Sigmoid colon (tissue), 3 donors: ENCODE measurements at regions not wholly inside any gene's neighbourhood (a gene's known extent, or its start where the extent isn't known, plus 50 kb on each side); places are given as distances from the start of the nearest gene placed in this dataset.

ENCODE experiments used
- POLR2A ChIP-seq, 2 donors: fragments of 450-650 bp; IDR thresholded peaks; one replicate each; pipeline ENCODE4 v1.6.1; 2016; ENCODE audit warnings: antibody characterized with exemption in 2 of 2, mild to moderate bottlenecking in 2 of 2, moderate library complexity in 2 of 2
- TF ChIP-seq, protein P1 (sequence below), 4 experiments: fragments of 450-650 bp in 3 of 4; fragments of 200-600 bp in 1 of 4; IDR thresholded peaks; one replicate each; pipeline ENCODE4 v1.5.1; 2016 to 2019; ENCODE audit warnings: antibody characterized with exemption in 4 of 4, mild to moderate bottlenecking in 3 of 4, moderate library complexity in 2 of 4

- TF ChIP-seq, protein P1, sequence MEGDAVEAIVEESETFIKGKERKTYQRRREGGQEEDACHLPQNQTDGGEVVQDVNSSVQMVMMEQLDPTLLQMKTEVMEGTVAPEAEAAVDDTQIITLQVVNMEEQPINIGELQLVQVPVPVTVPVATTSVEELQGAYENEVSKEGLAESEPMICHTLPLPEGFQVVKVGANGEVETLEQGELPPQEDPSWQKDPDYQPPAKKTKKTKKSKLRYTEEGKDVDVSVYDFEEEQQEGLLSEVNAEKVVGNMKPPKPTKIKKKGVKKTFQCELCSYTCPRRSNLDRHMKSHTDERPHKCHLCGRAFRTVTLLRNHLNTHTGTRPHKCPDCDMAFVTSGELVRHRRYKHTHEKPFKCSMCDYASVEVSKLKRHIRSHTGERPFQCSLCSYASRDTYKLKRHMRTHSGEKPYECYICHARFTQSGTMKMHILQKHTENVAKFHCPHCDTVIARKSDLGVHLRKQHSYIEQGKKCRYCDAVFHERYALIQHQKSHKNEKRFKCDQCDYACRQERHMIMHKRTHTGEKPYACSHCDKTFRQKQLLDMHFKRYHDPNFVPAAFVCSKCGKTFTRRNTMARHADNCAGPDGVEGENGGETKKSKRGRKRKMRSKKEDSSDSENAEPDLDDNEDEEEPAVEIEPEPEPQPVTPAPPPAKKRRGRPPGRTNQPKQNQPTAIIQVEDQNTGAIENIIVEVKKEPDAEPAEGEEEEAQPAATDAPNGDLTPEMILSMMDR (IDR thresholded peaks at IDR 0.05): no peak
- no peak for TF ChIP-seq POLR2A (IDR thresholded peaks at IDR 0.05)
Observed at GRCh38 chr5:23169660-23170416, 316.7 kb upstream of the CDH12 start.
